GM19035 (cell line): ENCODE measurements at regions not wholly inside any gene's neighbourhood (a gene's known extent, or its start where the extent isn't known, plus 50 kb on each side); places are given as distances from the start of the nearest gene placed in this dataset.
"Not testable (repeated sequence)": the region's sequence is repeated elsewhere in the genome, so short reads cannot be mapped to it uniquely, and the experiment has no call there.

ENCODE experiments used
- ATAC-seq: cut with Tn5 transposase; IDR thresholded peaks from one replicate; pipeline ENCODE4 v1.9.1; 2021; ENCODE audit not compliant: unreplicated experiment

- ATAC-seq = no peak
Measured at GRCh38 chr4:71206763-71207162, 132.1 kb upstream of the SLC4A4 start.

- ATAC-seq = no peak
Measured at GRCh38 chr4:71209161-71209560, 129.7 kb upstream of the SLC4A4 start.

DNA sequence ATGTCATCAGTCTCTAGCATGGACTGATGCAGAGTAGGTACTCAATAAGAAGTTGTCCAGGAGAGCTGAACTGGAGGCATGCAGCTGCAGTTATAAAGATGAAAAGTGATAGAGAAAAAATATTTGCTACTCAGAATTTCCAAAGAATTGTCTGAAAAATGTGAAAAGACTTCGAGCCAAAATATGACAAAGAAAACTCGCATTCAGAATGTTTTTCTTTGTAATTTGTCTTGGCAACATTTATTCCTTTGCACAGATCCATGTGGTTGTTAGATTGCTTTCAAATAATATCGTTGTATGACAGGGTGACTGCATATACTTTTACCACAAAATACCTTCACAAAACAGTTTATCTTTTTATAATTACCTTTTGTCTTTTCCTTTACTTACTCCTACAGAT lies 128.0 kb upstream of the SLC4A4 start:
- no peak for ATAC-seq

GRCh38 chr4:71211748-71212147 lies 127.1 kb upstream of the SLC4A4 start:
- ATAC-seq = no peak

DNA sequence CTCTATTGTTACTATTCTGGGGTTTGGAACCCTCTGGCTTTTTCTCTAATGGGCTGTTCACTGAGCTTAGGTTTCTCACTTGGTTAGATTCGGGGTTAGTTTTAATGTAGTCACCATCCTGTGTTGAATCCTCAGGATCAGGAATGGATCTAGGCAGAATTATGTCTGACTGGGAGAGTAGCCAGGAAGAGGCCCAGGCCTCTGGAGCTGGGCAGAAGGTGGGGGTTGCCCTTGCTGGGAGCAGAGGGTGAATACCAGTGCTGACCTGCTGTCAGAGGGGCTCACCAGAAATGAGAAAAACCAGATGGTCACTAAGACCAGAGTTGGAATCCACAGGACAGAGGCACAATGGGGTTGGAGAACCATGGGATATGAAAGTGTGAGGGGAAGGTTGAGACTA lies 126.6 kb upstream of the SLC4A4 start:
- no peak for ATAC-seq

DNA sequence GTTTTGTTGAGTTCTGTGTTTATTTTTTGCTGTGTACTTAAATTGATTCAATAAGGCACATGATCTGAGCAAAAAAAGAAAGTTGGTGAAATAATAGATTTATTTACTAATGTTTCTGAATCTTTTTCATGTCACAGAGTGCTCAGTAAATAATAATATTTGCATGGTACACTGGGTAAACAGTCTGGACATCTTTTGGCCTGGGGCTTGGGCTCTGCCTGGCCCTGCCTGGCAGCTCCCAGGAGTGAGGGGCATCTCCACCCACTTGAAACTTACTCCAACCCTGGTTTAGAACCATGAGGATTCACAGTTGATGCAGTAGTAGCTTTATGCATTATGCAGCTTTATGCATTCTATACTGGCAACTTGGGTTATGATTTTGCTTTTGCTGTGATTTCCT lies 124.2 kb upstream of the SLC4A4 start:
- ATAC-seq = no peak

DNA sequence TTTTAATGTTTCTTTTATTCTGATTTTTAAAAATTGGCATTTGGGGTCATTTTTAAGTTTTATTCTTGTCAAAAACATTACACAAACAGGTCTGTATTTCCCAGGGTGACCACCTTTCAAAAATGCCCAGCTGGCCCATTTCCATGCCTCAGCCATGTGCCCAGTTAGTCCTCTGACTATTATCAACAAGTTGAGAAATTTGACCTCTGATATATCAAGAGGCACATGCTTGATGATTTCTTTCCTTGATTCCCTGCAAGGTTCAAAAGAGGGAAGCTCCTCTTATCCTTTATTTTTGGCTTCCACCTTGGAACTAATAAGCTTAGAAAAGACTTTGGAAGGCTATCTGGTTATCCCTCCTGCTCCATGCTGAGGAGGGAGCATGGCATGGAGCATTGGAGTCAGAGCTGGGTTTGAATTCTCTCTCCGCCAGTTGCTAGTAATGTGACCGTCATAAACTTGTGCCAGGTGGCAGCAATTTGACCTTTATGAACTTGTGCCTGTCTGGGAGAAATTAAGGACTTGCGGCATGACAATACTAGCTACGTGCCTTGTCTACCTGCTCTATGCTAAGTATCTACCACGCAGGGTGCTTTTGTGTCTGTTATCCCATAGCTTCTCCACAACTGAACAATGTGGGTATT lies 122.4 kb upstream of the SLC4A4 start:
- ATAC-seq = no peak

DNA sequence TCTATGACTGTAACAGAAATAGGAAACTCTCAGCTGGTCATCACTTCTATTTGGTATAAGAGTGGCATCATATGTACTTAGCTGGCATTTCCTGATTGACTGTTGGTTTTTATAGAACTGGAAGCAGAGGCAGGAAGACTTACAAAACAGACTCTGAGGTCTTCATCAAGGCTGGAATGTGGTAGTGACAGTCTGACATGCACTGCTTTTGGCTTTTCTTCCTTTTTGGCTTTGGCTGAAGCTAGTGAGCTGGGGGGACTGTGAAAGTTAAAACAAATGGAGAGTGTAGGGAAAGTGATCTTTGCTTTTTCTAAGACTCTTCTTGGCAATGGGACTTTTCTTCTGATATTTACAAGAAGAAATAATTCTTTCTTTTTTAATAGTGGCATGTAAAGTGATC lies 121.1 kb upstream of the SLC4A4 start:
- ATAC-seq = no peak

DNA sequence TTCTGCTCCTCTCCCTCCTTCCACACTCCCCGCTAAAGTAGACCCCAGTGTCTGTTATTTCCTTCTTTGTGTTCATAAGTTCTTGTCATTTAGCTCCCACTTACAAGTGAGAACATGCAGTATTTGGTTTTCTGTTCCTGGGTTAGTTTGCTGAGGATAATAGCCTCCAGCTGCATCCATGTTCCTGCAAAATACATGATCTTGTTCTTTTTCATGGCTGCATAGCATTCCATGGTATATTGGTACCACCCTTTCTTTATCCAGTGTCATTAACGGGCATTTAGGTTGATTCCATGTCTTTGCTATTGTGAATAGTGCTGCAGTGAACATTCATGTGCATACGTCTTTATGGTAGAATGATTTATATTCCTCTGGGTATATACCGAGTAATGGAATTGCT lies 118.0 kb upstream of the SLC4A4 start:
- not testable (repeated sequence) for ATAC-seq

GRCh38 chr4:71221510-71222466 lies 117.0 kb upstream of the SLC4A4 start:
- ATAC-seq = no peak

DNA sequence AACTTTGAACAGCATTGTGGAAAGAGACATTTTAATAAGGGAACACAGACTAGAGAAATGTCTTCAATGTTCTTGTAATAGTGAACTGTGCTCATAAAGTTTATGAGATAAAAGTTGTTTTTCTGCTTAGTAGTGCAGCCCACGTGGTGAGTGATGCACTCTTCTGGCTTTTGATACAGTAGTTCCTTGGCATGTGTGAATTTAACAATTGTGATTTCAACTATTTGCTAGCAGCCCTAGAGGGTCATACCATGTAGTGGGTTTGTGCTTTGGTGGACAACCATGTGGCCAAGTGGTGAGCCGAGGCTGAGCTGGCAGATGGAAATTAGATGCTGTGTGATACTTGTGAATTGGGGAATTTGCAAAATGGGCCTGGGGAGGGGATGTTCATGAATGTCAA lies 116.2 kb upstream of the SLC4A4 start:
- no peak for ATAC-seq

DNA sequence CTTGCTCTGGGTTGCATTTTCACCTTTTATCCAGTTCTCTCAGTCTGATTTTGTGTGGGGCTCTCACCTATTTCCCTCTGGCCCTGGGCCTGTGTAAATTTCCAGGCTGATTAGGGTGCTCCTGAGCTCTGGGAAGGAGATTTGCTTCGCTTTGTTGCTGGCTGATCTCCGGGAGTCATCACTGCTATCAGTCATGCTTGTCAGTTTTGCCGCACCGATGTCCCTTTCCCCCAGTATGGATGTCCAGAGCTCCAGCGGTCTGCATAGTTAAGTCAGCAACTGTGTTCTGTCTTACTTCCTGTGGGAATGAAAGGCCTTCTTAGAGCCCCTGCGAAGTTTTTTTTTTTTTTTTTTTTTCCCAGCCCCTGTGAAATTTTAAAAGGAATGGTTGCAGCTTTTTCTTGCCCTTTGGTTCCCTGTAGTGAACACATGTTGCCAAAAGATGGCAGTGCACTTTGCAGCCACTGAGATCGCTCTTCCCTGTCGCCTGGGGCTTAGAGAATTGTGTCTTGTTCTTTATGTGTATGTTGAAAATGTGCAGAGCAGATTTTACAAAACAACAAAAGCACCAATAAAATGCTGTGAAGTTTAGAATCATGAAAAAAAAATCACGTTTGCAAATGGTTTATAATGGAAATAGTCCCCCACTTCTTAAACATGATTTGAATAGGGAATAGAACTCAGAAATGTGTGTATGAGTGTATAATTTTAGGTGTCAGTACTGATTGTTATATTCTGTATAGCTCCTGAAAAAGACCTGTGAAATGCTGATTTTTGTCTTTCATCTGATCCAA lies 109.1 kb upstream of the SLC4A4 start:
- no peak for ATAC-seq

- no peak for ATAC-seq
Measured at GRCh38 chr4:71230271-71231128, 108.3 kb upstream of the SLC4A4 start.

GRCh38 chr4:71231129-71232055 lies 107.4 kb upstream of the SLC4A4 start:
- ATAC-seq = no peak

DNA sequence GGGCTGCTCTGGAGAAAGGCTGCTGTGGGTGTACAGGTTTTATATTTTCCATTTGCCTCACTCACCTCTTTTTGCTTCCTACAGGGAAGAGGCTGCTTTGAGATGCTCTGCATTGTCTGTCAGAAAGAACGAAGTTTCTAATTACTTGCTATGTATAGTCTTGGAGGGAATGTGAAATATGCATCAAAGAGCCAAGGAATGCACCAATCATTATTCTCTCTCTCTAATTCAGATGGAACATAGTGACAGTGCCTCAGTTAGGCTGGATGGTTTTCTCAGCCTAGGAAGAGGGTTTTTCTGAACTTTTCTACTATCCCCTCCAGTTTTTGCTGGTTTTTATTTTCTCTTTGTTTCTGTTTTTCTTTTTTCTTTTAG lies 106.8 kb upstream of the SLC4A4 start:
- ATAC-seq = no peak

- no peak for ATAC-seq
Measured at GRCh38 chr4:71232846-71233245, 106.0 kb upstream of the SLC4A4 start.

DNA sequence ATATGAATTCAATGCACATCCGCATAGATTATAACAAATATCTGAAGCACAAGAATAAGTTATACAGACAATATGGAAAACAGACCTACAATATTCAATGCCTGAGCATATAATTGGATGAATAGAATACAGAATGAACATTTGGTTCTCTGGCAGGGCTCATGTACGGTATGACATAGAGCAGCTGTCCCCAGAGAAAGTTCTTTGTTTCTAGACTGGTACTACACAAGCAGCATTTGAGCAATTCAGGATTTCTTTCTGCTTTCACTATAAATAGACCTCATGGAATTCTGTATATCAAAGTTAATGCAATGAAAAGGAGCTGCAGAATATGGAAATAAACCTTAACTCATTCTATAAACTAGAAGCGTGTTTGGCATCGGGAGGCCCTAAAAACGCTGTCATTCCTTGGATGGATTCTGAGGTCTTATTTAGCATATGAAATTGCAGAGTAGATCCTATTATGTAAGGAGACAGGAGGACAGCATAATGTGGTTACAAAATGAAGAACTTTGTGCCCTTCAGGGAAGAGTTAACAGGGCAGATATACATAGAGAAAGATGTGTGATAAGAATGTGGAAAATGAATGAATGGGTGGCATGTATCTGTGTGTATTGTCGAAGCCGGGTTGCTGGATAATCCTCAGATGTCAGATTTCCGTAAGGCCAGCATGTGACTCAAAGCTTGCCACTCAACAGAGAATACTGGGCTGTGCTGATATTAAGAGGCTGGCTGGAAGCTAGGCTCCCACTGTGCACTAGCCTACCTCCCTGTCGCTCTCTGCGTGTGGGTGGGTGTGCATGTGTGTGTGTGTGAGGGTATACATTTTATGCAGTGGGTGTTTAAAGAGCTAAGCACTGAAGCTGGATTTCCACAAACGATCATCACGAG lies 103.3 kb upstream of the SLC4A4 start:
- ATAC-seq = no peak

- no peak for ATAC-seq
Measured at GRCh38 chr4:71236226-71236625, 102.6 kb upstream of the SLC4A4 start.

- no peak for ATAC-seq
Measured at GRCh38 chr4:71237641-71238040, 101.2 kb upstream of the SLC4A4 start.
